ENCODE measurements at regions not wholly inside any gene's neighbourhood (a gene's known extent, or its start where the extent isn't known, plus 50 kb on each side); places are given as distances from the start of the nearest gene placed in this dataset.

GRCh38 chr3:107085261-107085660 is 292.0 kb upstream of the CCDC54 start:
- DNase-seq (ENCODE audit: low read depth), result no peak

GRCh38 chr3:107092121-107092520 is 285.1 kb upstream of the CCDC54 start:
- no peak for DNase-seq (ENCODE audit: low read depth)

- no peak for DNase-seq (ENCODE audit: low read depth)
These were observed 278.4 kb upstream of the CCDC54 start for GRCh38 chr3:107098864-107099263.

- no peak for DNase-seq (ENCODE audit: low read depth)
These were observed 277.1 kb upstream of the CCDC54 start for GRCh38 chr3:107100137-107100536.

GRCh38 chr3:107100573-107100972 is 276.7 kb upstream of the CCDC54 start:
- no peak for DNase-seq (ENCODE audit: low read depth)

- DNase-seq (ENCODE audit: low read depth), result no peak
These were observed 273.5 kb upstream of the CCDC54 start for GRCh38 chr3:107103786-107104185.

GRCh38 chr3:107106316-107106715 is 270.9 kb upstream of the CCDC54 start:
- DNase-seq (ENCODE audit: low read depth), result no peak

GRCh38 chr3:107106907-107107306 is 270.3 kb upstream of the CCDC54 start:
- DNase-seq (ENCODE audit: low read depth), result no peak

GRCh38 chr3:107110596-107111305 is 266.5 kb upstream of the CCDC54 start:
- DNase-seq (ENCODE audit: low read depth), result no peak

GRCh38 chr3:107111872-107112271 is 265.4 kb upstream of the CCDC54 start:
- DNase-seq (ENCODE audit: low read depth), result no peak

- DNase-seq (ENCODE audit: low read depth), result no peak
These were observed 264.9 kb upstream of the CCDC54 start for GRCh38 chr3:107112356-107112755.

GRCh38 chr3:107116251-107116650 is 261.0 kb upstream of the CCDC54 start:
- no peak for DNase-seq (ENCODE audit: low read depth)

GRCh38 chr3:107117156-107117555 is 260.1 kb upstream of the CCDC54 start:
- no peak for DNase-seq (ENCODE audit: low read depth)

GRCh38 chr3:107117922-107118536 is 259.2 kb upstream of the CCDC54 start:
- no peak for DNase-seq (ENCODE audit: low read depth)

GRCh38 chr3:107124885-107125284 is 252.4 kb upstream of the CCDC54 start:
- DNase-seq (ENCODE audit: low read depth), result no peak

GRCh38 chr3:107128946-107129345 is 248.3 kb upstream of the CCDC54 start:
- no peak for DNase-seq (ENCODE audit: low read depth)

- DNase-seq (ENCODE audit: low read depth), result no peak
These were observed 247.0 kb upstream of the CCDC54 start for GRCh38 chr3:107130089-107130700.

GRCh38 chr3:107132674-107133073 is 244.6 kb upstream of the CCDC54 start:
- no peak for DNase-seq (ENCODE audit: low read depth)

GRCh38 chr3:107133891-107134290 is 243.3 kb upstream of the CCDC54 start:
- DNase-seq (ENCODE audit: low read depth), result no peak

GRCh38 chr3:107142171-107142570 is 235.1 kb upstream of the CCDC54 start:
- no peak for DNase-seq (ENCODE audit: low read depth)

- DNase-seq (ENCODE audit: low read depth), result no peak
These were observed 234.3 kb upstream of the CCDC54 start for GRCh38 chr3:107142786-107143575.

- DNase-seq (ENCODE audit: low read depth), result no peak
These were observed 226.6 kb upstream of the CCDC54 start for GRCh38 chr3:107150675-107151074.

GRCh38 chr3:107153981-107154380 is 223.3 kb upstream of the CCDC54 start:
- DNase-seq (ENCODE audit: low read depth), result no peak

Measured in activated T-helper 1 cell treated with Interleukin-2 at 50 U/mL for 16 hours (primary cell).